Stimulated activated CD4-positive, alpha-beta T cell treated with anti-CD3 and anti-CD28 coated beads, TNF-alpha, amount 100 ng/mL, for 1 hour (primary cell): ENCODE measurements at regions not wholly inside any gene's neighbourhood (a gene's known extent, or its start where the extent isn't known, plus 50 kb on each side); places are given as distances from the start of the nearest gene placed in this dataset.
"Not testable (repeated sequence)": the region's sequence is repeated elsewhere in the genome, so short reads cannot be mapped to it uniquely, and the experiment has no call there.

Experiments
- DNase-seq, 3 donors: peaks; one replicate each; pipeline ENCODE4 v3.0.0-alpha.2; 2020; ENCODE audit warnings: low read depth in 3 of 3, low spot score in 1 of 3

GRCh38 chr12:114616081-114616480 is 67.9 kb downstream of the TBX3 start:
- DNase-seq, result no peak

- DNase-seq, result no peak
These were observed 69.9 kb downstream of the TBX3 start for GRCh38 chr12:114614040-114614439.

GRCh38 chr12:114612062-114612461 is 71.9 kb downstream of the TBX3 start:
- DNase-seq, result no peak

- no peak for DNase-seq
These were observed 72.6 kb downstream of the TBX3 start for GRCh38 chr12:114611145-114612018.

GRCh38 chr12:114608509-114608908 is 75.5 kb downstream of the TBX3 start:
- DNase-seq, result no peak

- DNase-seq, result no peak
These were observed 78.1 kb downstream of the TBX3 start for GRCh38 chr12:114605918-114606317.

GRCh38 chr12:114604606-114605005 is 79.4 kb downstream of the TBX3 start:
- no peak for DNase-seq

GRCh38 chr12:114600584-114600983 is 83.4 kb downstream of the TBX3 start:
- not testable (repeated sequence) for DNase-seq

- DNase-seq, result no peak
These were observed 85.9 kb downstream of the TBX3 start for GRCh38 chr12:114598111-114598510.

- DNase-seq, result no peak
These were observed 91.0 kb downstream of the TBX3 start for GRCh38 chr12:114592946-114593345.

- no peak for DNase-seq
These were observed 95.9 kb downstream of the TBX3 start for GRCh38 chr12:114588061-114588460.

GRCh38 chr12:114580306-114580705 is 103.7 kb downstream of the TBX3 start:
- DNase-seq, result no peak

- DNase-seq, result no peak
These were observed 104.6 kb downstream of the TBX3 start for GRCh38 chr12:114579389-114579788.

GRCh38 chr12:114562654-114563053 is 121.3 kb downstream of the TBX3 start:
- no peak for DNase-seq

GRCh38 chr12:114555451-114555850 is 128.5 kb downstream of the TBX3 start:
- DNase-seq, result no peak

GRCh38 chr12:114547636-114548035 is 136.3 kb downstream of the TBX3 start:
- DNase-seq, result no peak

GRCh38 chr12:114530417-114530816 is 124.5 kb upstream of the TBX5 start:
- DNase-seq, result no peak

GRCh38 chr12:114529966-114530365 is 124.0 kb upstream of the TBX5 start:
- DNase-seq, result no peak

- no peak for DNase-seq
These were observed 122.8 kb upstream of the TBX5 start for GRCh38 chr12:114528766-114529165.

- not testable (repeated sequence) for DNase-seq
These were observed 115.2 kb upstream of the TBX5 start for GRCh38 chr12:114521160-114521559.

GRCh38 chr12:114512351-114512750 is 106.4 kb upstream of the TBX5 start:
- no peak for DNase-seq

- peak; percentile 5 to 24 (median 12) for DNase-seq
These were observed 102.7 kb upstream of the TBX5 start for GRCh38 chr12:114508529-114509129.

GRCh38 chr12:114506651-114507050 is 100.7 kb upstream of the TBX5 start:
- no peak for DNase-seq
